D721Med (cell line): ENCODE measurements at regions not wholly inside any gene's neighbourhood (a gene's known extent, or its start where the extent isn't known, plus 50 kb on each side); places are given as distances from the start of the nearest gene placed in this dataset.

Source experiments
- DNase-seq: peaks from one replicate; pipeline ENCODE4 v3.0.0; 2011; ENCODE audit warnings: low spot score; ENCODE audit not compliant: insufficient read length
- FAIRE-seq: peaks from 2 replicates; lab custom pipeline; 2011; peaks lifted over from hg19 to GRCh38; lab: Jason Lieb, UNC
- TF ChIP-seq, protein P1 (sequence below): IDR thresholded peaks from 2 replicates; pipeline ENCODE4 v1.5.1; 2012; ENCODE audit warnings: mild to moderate bottlenecking, control low read depth; ENCODE audit not compliant: insufficient read depth; ENCODE audit errors: missing control alignments

DNA sequence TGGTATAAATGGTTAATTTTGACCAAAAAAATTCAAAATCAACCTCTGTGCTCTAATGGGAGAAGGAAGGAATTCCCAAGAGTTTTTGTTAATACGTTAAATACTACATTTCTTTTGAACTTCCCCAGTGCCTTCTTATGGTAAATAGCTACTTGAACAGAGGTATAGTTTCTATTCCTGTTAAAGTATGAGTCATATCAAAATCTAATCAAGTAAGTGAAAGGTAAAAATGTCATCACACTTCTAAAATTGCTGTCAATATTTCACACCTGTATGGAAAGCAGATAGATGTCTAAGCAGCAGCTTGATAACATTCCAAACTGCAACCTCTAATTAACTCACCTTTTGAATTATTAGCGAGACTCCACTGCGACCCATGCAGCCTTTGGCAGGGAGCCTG is 214.1 kb upstream of the MEF2C start:
- no peak for DNase-seq
- FAIRE-seq, result no peak
- TF ChIP-seq, protein P1, sequence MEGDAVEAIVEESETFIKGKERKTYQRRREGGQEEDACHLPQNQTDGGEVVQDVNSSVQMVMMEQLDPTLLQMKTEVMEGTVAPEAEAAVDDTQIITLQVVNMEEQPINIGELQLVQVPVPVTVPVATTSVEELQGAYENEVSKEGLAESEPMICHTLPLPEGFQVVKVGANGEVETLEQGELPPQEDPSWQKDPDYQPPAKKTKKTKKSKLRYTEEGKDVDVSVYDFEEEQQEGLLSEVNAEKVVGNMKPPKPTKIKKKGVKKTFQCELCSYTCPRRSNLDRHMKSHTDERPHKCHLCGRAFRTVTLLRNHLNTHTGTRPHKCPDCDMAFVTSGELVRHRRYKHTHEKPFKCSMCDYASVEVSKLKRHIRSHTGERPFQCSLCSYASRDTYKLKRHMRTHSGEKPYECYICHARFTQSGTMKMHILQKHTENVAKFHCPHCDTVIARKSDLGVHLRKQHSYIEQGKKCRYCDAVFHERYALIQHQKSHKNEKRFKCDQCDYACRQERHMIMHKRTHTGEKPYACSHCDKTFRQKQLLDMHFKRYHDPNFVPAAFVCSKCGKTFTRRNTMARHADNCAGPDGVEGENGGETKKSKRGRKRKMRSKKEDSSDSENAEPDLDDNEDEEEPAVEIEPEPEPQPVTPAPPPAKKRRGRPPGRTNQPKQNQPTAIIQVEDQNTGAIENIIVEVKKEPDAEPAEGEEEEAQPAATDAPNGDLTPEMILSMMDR, result no peak

DNA sequence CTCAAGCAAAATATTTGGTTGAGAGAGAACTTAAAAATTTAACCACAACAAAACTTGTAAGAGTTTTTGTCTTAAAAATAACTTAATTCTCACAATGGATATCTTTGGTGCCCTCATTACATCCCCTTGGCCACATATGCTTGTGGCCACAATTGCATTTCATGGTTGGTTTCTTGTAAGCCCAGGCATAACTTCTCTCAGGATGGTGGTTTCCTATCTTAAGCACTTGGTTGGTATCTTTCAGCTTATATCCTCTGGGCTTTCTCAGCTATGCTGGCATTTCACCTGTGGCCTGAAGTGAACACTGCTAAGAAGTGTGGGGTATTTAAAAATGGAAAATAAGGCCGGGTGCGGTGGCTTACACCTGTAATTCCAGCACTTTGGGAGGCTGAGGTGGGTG is 212.4 kb upstream of the MEF2C start:
- FAIRE-seq (no peak), DNase-seq (no peak)
- TF ChIP-seq, protein P1, result no peak

DNA sequence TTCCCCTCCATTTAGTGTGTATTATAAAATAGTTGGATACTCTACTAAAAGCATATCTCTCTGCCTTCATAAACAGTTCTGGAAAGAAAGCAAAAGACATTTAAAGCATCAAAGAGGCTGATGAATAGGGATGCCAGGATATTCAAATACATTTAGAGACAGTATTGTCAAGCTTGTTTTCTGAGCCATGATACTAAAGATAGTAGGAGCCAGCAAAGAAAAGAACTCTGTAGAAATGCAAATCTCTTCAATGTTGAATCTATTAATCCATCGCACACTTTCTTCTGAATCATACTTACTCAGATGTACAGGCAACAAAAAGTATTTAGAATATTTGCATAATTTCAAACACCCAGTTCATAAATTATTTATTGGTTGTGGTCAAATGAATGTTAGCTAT is 207.1 kb upstream of the MEF2C start:
- FAIRE-seq (no peak), DNase-seq (no peak)
- TF ChIP-seq, protein P1, result no peak

DNA sequence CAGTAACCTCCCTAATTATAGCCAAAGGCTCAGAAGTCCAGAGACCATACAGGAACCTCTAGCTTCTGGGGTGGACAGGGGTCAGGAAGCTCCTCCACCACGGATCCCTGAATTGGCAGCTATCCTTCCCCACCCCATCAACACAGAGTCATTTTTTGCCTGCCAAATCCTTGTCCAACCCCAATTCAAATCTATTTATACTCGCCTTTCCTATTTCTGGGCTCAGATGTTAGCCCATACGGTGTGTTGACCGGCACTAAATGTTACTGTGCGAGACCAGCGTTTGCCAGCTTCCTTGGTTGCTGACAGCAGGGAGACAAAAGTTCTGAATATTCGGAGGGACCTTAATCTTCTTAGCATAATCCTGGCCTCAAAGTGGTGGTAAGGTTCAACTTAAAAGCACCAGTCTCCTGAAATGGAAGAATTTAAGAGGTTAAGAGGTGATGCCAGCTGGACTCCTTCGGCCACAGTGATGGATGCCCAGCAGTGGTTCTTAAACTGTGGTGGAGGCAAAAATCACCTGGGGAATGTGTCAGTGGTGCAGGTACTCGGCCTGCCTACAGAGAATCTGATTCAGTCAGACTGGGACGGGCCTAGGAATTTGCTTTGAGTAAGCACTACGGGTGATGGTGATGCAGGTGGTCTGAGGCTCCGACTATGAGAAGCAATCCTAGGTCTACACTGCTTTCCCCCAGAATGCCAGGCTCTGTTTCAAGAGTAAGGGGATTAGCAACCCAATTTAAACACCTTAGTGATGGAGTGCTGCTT is 204.8 kb upstream of the MEF2C start:
- TF ChIP-seq, protein P1, result no peak
- no peak for FAIRE-seq
- DNase-seq, result no peak

DNA sequence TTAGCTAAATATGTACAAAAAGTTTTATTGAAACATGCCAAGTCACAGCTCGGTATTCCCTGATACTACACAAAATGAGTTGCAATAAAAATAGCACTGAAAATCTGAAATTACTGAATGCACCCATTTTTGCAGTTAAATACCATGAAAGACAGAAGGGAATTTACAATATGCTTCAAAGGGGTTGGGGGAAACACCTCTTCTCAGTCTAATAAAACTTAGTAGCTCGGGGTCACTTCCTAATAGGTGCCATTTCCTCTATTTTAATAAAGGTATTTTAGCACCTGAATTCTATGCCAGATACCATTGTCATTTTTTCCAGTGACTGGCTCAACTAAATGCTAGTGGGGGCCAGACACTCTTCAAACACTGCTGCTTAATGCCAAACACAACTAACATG is 204.1 kb upstream of the MEF2C start:
- FAIRE-seq (no peak), DNase-seq (no peak)
- TF ChIP-seq, protein P1, result no peak

DNA sequence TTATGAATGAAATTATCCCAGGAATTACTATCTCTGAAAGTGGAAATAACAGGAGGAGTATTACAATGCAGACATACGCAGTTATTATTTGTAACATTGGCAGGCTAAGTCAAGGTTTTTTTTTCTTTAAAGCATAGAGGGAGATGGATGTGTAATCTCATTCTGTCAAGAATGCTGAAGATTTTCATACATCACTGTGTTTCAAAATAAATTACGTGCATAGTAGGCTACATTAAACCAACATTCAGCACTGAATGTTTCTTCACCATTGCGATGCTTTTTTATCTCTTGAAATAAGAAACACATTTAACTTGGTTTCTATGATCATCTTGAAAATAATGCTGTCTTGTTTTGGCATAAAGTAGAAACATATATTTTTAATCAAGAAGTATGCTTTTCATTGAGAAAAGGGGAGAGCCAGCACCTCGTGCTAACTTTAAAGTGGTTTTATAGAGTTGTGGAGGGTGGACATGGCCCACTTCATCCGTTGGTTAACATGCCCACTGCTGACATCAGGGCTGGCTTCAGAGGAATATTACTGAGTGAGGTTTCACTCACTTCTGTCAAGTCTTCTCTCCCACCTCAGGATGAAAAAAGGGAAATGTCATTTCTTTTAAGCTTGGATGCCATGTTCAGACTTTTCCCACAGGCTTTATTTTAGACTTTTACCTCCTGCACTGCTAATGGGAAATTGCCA is 203.6 kb upstream of the MEF2C start:
- TF ChIP-seq, protein P1, result no peak
- FAIRE-seq (no peak), DNase-seq (no peak)

DNA sequence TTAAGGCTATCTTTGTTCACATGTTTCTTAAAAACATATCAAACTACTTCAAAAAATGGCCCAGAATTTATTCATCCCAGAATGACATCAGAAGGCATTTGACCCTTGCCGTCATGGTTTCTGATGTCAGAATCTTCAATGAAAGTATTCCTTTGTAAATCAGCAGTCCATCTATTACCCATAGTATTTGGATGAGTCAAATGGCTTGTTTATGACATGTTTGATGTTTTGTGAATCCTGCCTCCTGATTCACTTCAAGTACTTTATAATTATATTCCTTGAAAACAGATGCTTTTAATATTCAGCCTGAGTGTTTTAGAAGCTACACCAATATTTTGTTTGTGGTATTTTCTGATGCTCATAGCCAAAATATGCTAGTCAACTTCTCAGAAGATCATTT is 200.8 kb upstream of the MEF2C start:
- no peak for DNase-seq
- FAIRE-seq, result no peak
- TF ChIP-seq, protein P1, result no peak
